GM19395 (cell line): ENCODE measurements at regions not wholly inside any gene's neighbourhood (a gene's known extent, or its start where the extent isn't known, plus 50 kb on each side); places are given as distances from the start of the nearest gene placed in this dataset.
"Not testable (repeated sequence)": the region's sequence is repeated elsewhere in the genome, so short reads cannot be mapped to it uniquely, and the experiment has no call there.

ENCODE experiments used
- ATAC-seq: cut with Tn5 transposase; IDR thresholded peaks from one replicate; pipeline ENCODE4 v1.9.1; 2021; ENCODE audit warnings: mild to moderate bottlenecking, moderate library complexity; ENCODE audit not compliant: unreplicated experiment

- no peak for ATAC-seq
Measured at GRCh38 chr13:31385540-31385939, 185.8 kb downstream of the B3GLCT start.

- no peak for ATAC-seq
Measured at GRCh38 chr13:31394506-31394905, 194.7 kb downstream of the B3GLCT start.

GRCh38 chr13:31395090-31395489, 195.3 kb downstream of the B3GLCT start:
- no peak for ATAC-seq

- ATAC-seq = no peak
Measured at GRCh38 chr13:31399690-31400089, 199.9 kb downstream of the B3GLCT start.

- ATAC-seq = not testable (repeated sequence)
Measured at GRCh38 chr13:31403711-31404110, 203.9 kb downstream of the B3GLCT start.

GRCh38 chr13:31408927-31409326, 209.2 kb downstream of the B3GLCT start:
- ATAC-seq = no peak

- no peak for ATAC-seq
Measured at GRCh38 chr13:31409678-31410356, 210.0 kb downstream of the B3GLCT start.

- ATAC-seq = no peak
Measured at GRCh38 chr13:31413516-31413915, 213.7 kb downstream of the B3GLCT start.

GRCh38 chr13:31416066-31416465, 216.3 kb downstream of the B3GLCT start:
- no peak for ATAC-seq

GRCh38 chr13:31418186-31418585, 218.4 kb downstream of the B3GLCT start:
- ATAC-seq = no peak

GRCh38 chr13:31421756-31422155, 222.0 kb downstream of the B3GLCT start:
- no peak for ATAC-seq

GRCh38 chr13:31424130-31424729, 224.5 kb downstream of the B3GLCT start:
- peak; percentile 94 for ATAC-seq

- no peak for ATAC-seq
Measured at GRCh38 chr13:31426395-31426794, 226.6 kb downstream of the B3GLCT start.

GRCh38 chr13:31427151-31428100, 227.7 kb downstream of the B3GLCT start:
- no peak for ATAC-seq

- peak; percentile 80 for ATAC-seq
Measured at GRCh38 chr13:31431722-31432137, 232.0 kb downstream of the B3GLCT start.

- ATAC-seq = no peak
Measured at GRCh38 chr13:31433207-31433606, 233.4 kb downstream of the B3GLCT start.

- no peak for ATAC-seq
Measured at GRCh38 chr13:31433746-31434145, 234.0 kb downstream of the B3GLCT start.

GRCh38 chr13:31434613-31435012, 234.8 kb downstream of the B3GLCT start:
- ATAC-seq = no peak

- no peak for ATAC-seq
Measured at GRCh38 chr13:31435536-31435935, 235.8 kb downstream of the B3GLCT start.

GRCh38 chr13:31436478-31436877, 236.7 kb downstream of the B3GLCT start:
- no peak for ATAC-seq

- no peak for ATAC-seq
Measured at GRCh38 chr13:31437975-31438374, 238.2 kb downstream of the B3GLCT start.

GRCh38 chr13:31440132-31440531, 240.4 kb downstream of the B3GLCT start:
- ATAC-seq = no peak
